ENCODE measurements at regions not wholly inside any gene's neighbourhood (a gene's known extent, or its start where the extent isn't known, plus 50 kb on each side); places are given as distances from the start of the nearest gene placed in this dataset.

- intact Hi-C loops (cut with micrococcal nuclease; ENCODE audit: unreplicated experiment) = no loop called here
- CTCF ChIA-PET = no interaction called here
- BruUV-seq (replicated peaks) = no TSS peak
Measured at GRCh38 chr2:118557791-118558190, 289.7 kb downstream of the EN1 start.

GRCh38 chr2:118557016-118557415 is 290.4 kb downstream of the EN1 start:
- ChIA-PET POLR2A (no interaction called here), CTCF (no interaction called here)
- no peak overlapping the region for H3K4me3 Mint-ChIP-seq (ENCODE audit: unreplicated experiment)
- no peak overlapping the region for H3K27ac Mint-ChIP-seq (ENCODE audit: unreplicated experiment)
- no peaks in the 10 kb centered on the region for H3K4me1 ChIP-seq
- H3K36me3 Mint-ChIP-seq (ENCODE audit: insufficient read depth, unreplicated experiment) = no peaks in the 10 kb centered on the region
- H3K36me3 ChIP-seq (ENCODE audit: control insufficient read depth, insufficient read depth, low read length) = no peaks in the 10 kb centered on the region
- no TSS peak for BruUV-seq (replicated peaks)
- H3K9me3 Mint-ChIP-seq (ENCODE audit: unreplicated experiment) = no peaks in the 10 kb centered on the region
- H3K27me3 Mint-ChIP-seq (ENCODE audit: insufficient read depth, unreplicated experiment) = peaks cover 16% of the 10 kb centered on the region
- no peaks in the 10 kb centered on the region for H3K4me1 Mint-ChIP-seq (ENCODE audit: low read depth, unreplicated experiment)
- intact Hi-C loops (cut with micrococcal nuclease; ENCODE audit: unreplicated experiment) = no loop called here
- no peaks in the 10 kb centered on the region for H3K9me3 ChIP-seq
- TF ChIP-seq, protein P1, sequence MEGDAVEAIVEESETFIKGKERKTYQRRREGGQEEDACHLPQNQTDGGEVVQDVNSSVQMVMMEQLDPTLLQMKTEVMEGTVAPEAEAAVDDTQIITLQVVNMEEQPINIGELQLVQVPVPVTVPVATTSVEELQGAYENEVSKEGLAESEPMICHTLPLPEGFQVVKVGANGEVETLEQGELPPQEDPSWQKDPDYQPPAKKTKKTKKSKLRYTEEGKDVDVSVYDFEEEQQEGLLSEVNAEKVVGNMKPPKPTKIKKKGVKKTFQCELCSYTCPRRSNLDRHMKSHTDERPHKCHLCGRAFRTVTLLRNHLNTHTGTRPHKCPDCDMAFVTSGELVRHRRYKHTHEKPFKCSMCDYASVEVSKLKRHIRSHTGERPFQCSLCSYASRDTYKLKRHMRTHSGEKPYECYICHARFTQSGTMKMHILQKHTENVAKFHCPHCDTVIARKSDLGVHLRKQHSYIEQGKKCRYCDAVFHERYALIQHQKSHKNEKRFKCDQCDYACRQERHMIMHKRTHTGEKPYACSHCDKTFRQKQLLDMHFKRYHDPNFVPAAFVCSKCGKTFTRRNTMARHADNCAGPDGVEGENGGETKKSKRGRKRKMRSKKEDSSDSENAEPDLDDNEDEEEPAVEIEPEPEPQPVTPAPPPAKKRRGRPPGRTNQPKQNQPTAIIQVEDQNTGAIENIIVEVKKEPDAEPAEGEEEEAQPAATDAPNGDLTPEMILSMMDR (IDR thresholded peaks at IDR 0.05; ENCODE audit: insufficient read depth in 1 of 2, low read depth in 1 of 2, low read length in 1 of 2, severe bottlenecking in 1 of 2, unreplicated experiment in 1 of 2) = no peak
- no peak overlapping the region for H3K4me3 ChIP-seq (ENCODE audit: low read depth, low read length)
- DNase-seq = no peak
- H3K27me3 ChIP-seq (replicated peaks; ENCODE audit: control insufficient read depth, insufficient read depth, low read length) = no peaks in the 10 kb centered on the region

More at GRCh38 chr2:118557791-118558190, 289.7 kb downstream of the EN1 start:
- Mint-ChIP-seq H3K27ac (ENCODE audit: unreplicated experiment) (no peak overlapping the region), H3K27me3 (ENCODE audit: insufficient read depth, unreplicated experiment) (peaks cover 16% of the 10 kb centered on the region), H3K4me1 (ENCODE audit: low read depth, unreplicated experiment) (no peaks in the 10 kb centered on the region), H3K4me3 (ENCODE audit: unreplicated experiment) (no peak overlapping the region), H3K9me3 (ENCODE audit: unreplicated experiment) (no peaks in the 10 kb centered on the region), H3K36me3 (ENCODE audit: insufficient read depth, unreplicated experiment) (no peaks in the 10 kb centered on the region)
- POLR2A ChIA-PET = no interaction called here
- Histone ChIP-seq H3K9me3 (no peaks in the 10 kb centered on the region), H3K4me3 (ENCODE audit: low read depth, low read length) (no peak overlapping the region), H3K36me3 (ENCODE audit: control insufficient read depth, insufficient read depth, low read length) (no peaks in the 10 kb centered on the region), H3K27me3 (replicated peaks; ENCODE audit: control insufficient read depth, insufficient read depth, low read length) (no peaks in the 10 kb centered on the region), H3K4me1 (no peaks in the 10 kb centered on the region)
- TF ChIP-seq, protein P1 (IDR thresholded peaks at IDR 0.05; ENCODE audit: insufficient read depth in 1 of 2, low read depth in 1 of 2, low read length in 1 of 2, severe bottlenecking in 1 of 2, unreplicated experiment in 1 of 2) = no peak
- no peak for DNase-seq

GRCh38 chr2:118554616-118555015 is 292.8 kb downstream of the EN1 start:
- H3K9me3 ChIP-seq = no peaks in the 10 kb centered on the region
- peaks cover 19% of the 10 kb centered on the region for H3K27me3 Mint-ChIP-seq (ENCODE audit: insufficient read depth, unreplicated experiment)
- no peaks in the 10 kb centered on the region for H3K36me3 ChIP-seq (ENCODE audit: control insufficient read depth, insufficient read depth, low read length)
- no TSS peak for BruUV-seq (replicated peaks)
- TF ChIP-seq, protein P1 (IDR thresholded peaks at IDR 0.05; ENCODE audit: insufficient read depth in 1 of 2, low read depth in 1 of 2, low read length in 1 of 2, severe bottlenecking in 1 of 2, unreplicated experiment in 1 of 2) = peak in 1 of 2 experiments; percentile 46
- CTCF ChIA-PET = interaction anchor here (1.0 kb wide), 1 partner anchor 301 kb away, joined by 9 read pairs; no protein-coding TSS in a partner anchor
- POLR2A ChIA-PET = no interaction called here
- H3K27me3 ChIP-seq (replicated peaks; ENCODE audit: control insufficient read depth, insufficient read depth, low read length) = no peaks in the 10 kb centered on the region
- H3K4me3 ChIP-seq (ENCODE audit: low read depth, low read length) = no peak overlapping the region
- DNase-seq = no peak
- no peak overlapping the region for H3K27ac Mint-ChIP-seq (ENCODE audit: unreplicated experiment)
- intact Hi-C loops (cut with micrococcal nuclease; ENCODE audit: unreplicated experiment) = loop anchor here (5.0 kb wide), 1 partner anchor 303 kb away; no protein-coding TSS in a partner anchor
- no peaks in the 10 kb centered on the region for H3K4me1 Mint-ChIP-seq (ENCODE audit: low read depth, unreplicated experiment)
- no peaks in the 10 kb centered on the region for H3K4me1 ChIP-seq
- H3K36me3 Mint-ChIP-seq (ENCODE audit: insufficient read depth, unreplicated experiment) = no peaks in the 10 kb centered on the region
- H3K9me3 Mint-ChIP-seq (ENCODE audit: unreplicated experiment) = no peaks in the 10 kb centered on the region
- no peak overlapping the region for H3K4me3 Mint-ChIP-seq (ENCODE audit: unreplicated experiment)

All from Caco-2 (cell line).